ENCODE measurements at regions not wholly inside any gene's neighbourhood (a gene's known extent, or its start where the extent isn't known, plus 50 kb on each side); places are given as distances from the start of the nearest gene placed in this dataset.

DNA sequence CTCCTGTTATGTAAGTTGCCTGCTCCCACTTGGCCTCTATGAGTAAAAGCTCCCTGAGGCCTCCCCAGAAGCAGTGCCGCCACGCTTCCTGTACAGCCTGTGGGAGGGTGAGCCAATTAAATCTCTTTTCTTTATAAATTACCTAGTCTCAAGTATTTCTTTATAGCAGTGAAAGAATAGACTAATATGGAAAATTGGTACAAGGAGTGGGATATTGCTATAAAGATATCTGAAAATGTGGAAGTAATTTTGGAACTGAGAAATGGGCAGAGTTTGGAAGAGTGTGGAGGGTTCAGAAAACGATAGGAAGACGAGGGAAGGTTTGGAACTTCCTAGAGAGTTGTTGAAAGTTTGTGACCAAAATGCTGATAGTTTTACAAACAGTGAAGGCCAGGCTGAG lies 572.3 kb downstream of the MATN1 start:
- no peaks in the 10 kb centered on the region for H3K4me1 Mint-ChIP-seq (ENCODE audit: low read depth)
- H3K36me3 Mint-ChIP-seq (ENCODE audit: insufficient read depth), result no peaks in the 10 kb centered on the region
- peaks cover 5% of the 10 kb centered on the region for H3K27me3 Mint-ChIP-seq (ENCODE audit: low read depth)
- ATAC-seq (no peak), DNase-seq (no peak)
- peaks cover 6% of the 10 kb centered on the region for H3K9me3 Mint-ChIP-seq
- no peak overlapping the region for H3K4me3 Mint-ChIP-seq

DNA sequence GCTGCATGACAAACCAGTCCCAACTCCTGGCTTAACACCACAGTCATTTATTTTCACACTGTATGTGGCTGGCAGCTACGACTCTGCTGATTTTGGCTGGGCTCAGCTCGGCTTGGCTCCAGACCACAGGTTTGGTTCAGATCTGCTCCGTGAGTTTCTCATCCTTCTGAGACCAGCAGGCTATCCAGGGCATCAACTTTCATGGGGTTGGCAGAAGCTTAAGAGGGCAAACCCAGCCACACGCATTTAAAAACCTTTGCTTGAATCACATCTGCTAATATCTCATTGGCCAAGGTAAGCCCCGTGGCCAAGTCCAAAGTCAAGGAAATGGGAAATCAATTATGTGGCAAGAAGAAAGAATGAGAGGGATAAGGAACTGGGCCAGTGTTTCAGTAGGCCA lies 574.2 kb downstream of the MATN1 start:
- H3K4me1 Mint-ChIP-seq (ENCODE audit: low read depth), result no peaks in the 10 kb centered on the region

DNA sequence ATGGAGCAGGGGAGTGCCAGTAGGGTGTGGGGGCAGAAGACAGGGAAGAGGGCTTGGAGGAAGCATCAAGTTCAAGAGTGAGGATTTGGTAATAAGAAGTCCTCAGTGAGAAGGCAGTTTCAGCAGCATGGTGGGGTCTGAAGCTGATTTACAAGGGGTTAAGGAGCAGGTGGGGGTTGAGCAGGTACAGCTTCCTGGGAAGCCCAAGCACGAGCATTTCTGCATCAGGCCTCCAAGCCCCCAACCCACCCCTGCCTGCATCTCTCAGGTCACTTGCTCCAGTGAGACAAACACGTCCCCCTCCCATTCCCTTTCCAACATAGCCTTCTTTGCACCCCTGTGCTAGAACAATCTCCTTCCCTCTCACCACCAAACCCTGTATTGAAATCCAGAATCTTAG lies 574.7 kb downstream of the MATN1 start:
- no peak for DNase-seq
- ATAC-seq, result no peak
- H3K27me3 Mint-ChIP-seq (ENCODE audit: low read depth), result peaks cover 20% of the 10 kb centered on the region
- H3K4me3 Mint-ChIP-seq, result no peak overlapping the region
- no peaks in the 10 kb centered on the region for H3K4me1 Mint-ChIP-seq (ENCODE audit: low read depth)
- peaks cover 3% of the 10 kb centered on the region for H3K9me3 Mint-ChIP-seq
- H3K36me3 Mint-ChIP-seq (ENCODE audit: insufficient read depth), result no peaks in the 10 kb centered on the region

More for the DNA sequence above, 574.2 kb downstream of the MATN1 start:
- Mint-ChIP-seq H3K9me3 (peaks cover 3% of the 10 kb centered on the region), H3K4me3 (no peak overlapping the region), H3K36me3 (ENCODE audit: insufficient read depth) (no peaks in the 10 kb centered on the region), H3K27me3 (ENCODE audit: low read depth) (peaks cover 16% of the 10 kb centered on the region)
- no peak for ATAC-seq
- DNase-seq, result no peak

DNA sequence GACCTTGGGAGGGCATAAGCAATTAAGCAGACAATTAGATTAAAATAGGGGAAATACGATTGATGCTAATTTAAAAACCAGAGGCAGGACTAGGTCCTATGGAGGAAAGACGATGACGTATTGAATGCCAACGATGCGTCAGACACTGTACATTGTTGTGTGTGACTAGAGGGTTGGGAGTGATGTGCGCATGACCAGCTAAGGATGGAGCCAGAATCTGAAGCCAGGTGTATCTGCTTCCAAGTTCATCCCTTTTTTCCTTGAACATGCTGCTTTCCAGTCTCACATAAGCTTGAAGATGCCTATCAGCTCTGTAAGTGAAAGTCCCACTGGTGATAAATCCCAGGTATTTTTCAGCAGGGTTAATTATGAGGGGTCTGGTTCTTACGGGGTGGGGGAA lies 576.2 kb downstream of the MATN1 start:
- Mint-ChIP-seq H3K4me1 (ENCODE audit: low read depth) (no peaks in the 10 kb centered on the region), H3K27me3 (ENCODE audit: low read depth) (peaks cover 21% of the 10 kb centered on the region), H3K36me3 (ENCODE audit: insufficient read depth) (no peaks in the 10 kb centered on the region), H3K4me3 (no peak overlapping the region), H3K9me3 (no peaks in the 10 kb centered on the region)
- no peak for DNase-seq
- no peak for ATAC-seq

DNA sequence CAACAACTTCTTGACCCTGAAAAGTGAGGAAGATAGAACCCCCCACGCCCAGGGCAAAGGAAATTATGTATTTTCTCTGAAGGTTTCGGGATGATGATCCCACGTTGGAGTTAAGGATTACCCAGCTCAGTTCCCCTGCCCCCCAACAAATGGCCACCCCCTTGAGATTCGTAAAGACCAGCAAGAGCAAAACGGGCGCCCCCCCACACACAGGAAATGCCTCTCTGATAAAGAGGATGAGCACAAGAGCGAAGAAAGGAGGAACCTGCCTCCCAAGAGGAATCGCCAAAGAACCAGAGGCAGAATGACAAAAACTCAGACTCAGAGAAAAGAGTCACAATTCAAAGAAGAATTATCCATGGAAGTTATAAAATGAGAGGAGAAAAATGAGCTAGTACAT lies 576.9 kb downstream of the MATN1 start:
- no peak for ATAC-seq
- peaks cover 24% of the 10 kb centered on the region for H3K27me3 Mint-ChIP-seq (ENCODE audit: low read depth)
- H3K36me3 Mint-ChIP-seq (ENCODE audit: insufficient read depth), result no peaks in the 10 kb centered on the region
- H3K9me3 Mint-ChIP-seq, result no peaks in the 10 kb centered on the region
- DNase-seq, result no peak
- no peak overlapping the region for H3K4me3 Mint-ChIP-seq
- H3K4me1 Mint-ChIP-seq (ENCODE audit: low read depth), result no peaks in the 10 kb centered on the region

DNA sequence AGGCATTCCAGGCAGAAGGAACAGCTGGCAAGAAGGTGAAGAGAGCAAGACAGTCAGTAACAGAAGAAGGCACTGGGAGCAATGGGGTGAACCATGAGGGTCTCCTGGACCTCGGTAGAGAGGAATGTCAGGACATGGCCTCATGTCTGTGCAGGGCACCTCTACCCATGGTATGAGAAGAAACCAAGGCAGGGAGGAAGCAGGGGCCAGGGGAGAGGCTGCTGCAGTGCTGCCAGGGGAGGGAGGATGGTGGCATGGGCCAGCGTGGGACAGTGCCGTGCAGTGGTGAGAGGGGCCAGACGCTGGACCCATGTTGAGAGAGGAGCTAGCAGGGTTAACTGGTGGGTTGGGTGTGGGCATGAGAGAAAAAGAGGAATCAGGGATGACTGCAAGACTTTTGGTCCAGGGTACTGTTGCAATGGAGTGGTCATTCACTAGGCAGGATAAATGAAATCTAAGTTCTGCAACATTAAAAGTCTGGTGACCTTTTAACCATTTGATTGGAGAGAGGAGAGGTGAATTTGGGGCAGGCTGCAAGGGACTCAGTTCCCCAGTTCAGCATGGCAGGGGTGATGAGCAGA lies 577.6 kb downstream of the MATN1 start:
- H3K36me3 Mint-ChIP-seq (ENCODE audit: insufficient read depth), result no peaks in the 10 kb centered on the region

DNA sequence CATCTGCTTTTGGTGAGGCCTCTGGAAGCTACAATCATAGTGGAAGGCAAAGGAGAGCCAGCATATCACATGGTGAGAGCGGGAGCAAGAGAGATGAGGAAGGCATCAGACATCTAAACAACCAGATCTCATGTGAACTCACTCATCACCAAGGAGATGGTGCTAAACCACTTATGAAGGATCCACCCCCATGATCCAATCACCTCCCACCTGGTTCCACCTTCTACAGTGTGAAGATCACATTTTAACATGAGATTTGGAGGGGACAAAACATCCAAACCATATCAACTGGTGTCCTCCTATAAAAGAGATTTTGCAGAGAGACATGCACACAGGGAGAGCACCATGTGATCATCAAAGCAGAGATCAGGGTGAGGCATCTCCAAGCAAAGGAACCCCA lies 578.6 kb downstream of the MATN1 start:
- Mint-ChIP-seq H3K27me3 (ENCODE audit: low read depth) (peaks cover 24% of the 10 kb centered on the region), H3K36me3 (ENCODE audit: insufficient read depth) (no peaks in the 10 kb centered on the region), H3K9me3 (no peaks in the 10 kb centered on the region), H3K4me1 (ENCODE audit: low read depth) (no peaks in the 10 kb centered on the region), H3K4me3 (no peak overlapping the region)
- DNase-seq (no peak), ATAC-seq (no peak)

More for the DNA sequence above, 577.6 kb downstream of the MATN1 start:
- H3K4me3 Mint-ChIP-seq, result no peak overlapping the region
- ATAC-seq, result no peak
- H3K9me3 Mint-ChIP-seq, result no peaks in the 10 kb centered on the region
- H3K27me3 Mint-ChIP-seq (ENCODE audit: low read depth), result peaks cover 24% of the 10 kb centered on the region
- no peak for DNase-seq
- no peaks in the 10 kb centered on the region for H3K4me1 Mint-ChIP-seq (ENCODE audit: low read depth)

DNA sequence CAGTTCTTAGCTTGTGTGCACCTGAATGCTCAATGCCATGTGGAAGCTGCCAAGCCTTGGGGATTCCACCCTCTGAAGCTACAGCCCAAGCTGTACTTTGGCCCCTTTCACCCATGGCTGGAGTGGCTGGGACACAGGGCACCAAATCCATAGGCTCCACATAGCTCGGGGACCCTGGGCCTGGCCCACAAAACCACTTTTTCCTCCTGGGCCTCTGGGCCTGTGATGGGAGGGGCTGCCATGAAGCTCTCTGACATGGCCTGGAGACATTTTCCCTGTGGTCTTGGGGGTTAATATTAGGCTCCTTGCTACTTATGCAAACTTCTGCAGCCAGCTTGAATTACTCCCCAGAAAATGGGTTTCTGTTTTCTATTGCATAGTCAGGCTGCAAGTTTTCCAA lies 579.9 kb downstream of the MATN1 start:
- no peak for DNase-seq

DNA sequence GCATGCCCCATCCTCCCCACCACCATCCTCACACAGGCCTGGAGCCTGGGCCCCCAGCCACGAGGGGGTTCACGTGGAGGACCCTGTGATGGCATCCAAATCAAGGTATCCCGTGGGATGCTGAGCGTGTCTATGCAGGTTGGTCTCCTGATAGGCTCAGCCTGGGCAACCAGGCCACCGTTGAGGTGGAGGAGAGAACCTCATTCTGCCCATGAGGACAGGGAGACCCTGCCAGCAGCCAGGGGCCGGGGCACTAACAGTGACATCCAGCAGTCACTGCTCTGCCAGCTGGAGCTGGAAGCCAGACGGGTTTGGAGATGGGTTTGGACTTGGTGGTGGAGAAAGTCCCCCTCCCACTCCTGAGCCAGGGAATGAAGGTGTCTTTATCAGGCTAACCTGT lies 582.8 kb downstream of the MATN1 start:
- Mint-ChIP-seq H3K27me3 (ENCODE audit: low read depth) (peaks cover 19% of the 10 kb centered on the region), H3K4me1 (ENCODE audit: low read depth) (no peaks in the 10 kb centered on the region), H3K9me3 (no peaks in the 10 kb centered on the region), H3K4me3 (no peak overlapping the region), H3K36me3 (ENCODE audit: insufficient read depth) (no peaks in the 10 kb centered on the region)
- no peak for DNase-seq
- no peak for ATAC-seq

More for the DNA sequence above, 579.9 kb downstream of the MATN1 start:
- no peak for ATAC-seq
- Mint-ChIP-seq H3K9me3 (no peaks in the 10 kb centered on the region), H3K4me1 (ENCODE audit: low read depth) (no peaks in the 10 kb centered on the region), H3K27me3 (ENCODE audit: low read depth) (peaks cover 26% of the 10 kb centered on the region), H3K36me3 (ENCODE audit: insufficient read depth) (no peaks in the 10 kb centered on the region), H3K4me3 (no peak overlapping the region)

DNA sequence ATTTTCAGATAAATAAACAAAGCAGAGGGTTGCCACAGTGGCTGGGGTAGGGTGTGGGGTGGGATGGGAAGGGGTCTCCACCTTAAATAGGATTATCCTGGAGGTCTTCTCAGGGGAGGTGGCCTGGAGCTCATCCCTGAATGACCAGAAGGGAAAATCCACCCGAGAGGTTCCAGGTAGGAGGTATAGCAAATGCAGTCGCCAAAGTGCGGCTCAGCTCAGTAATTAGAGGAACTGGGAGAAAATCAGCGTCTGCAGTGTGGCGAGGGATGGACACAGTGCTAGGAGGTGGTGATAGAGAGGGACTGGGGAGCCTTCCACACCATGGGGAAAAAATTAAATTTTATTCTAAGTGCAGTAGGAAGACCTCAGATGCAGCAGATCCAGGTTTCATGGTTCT lies 584.5 kb downstream of the MATN1 start:
- no peaks in the 10 kb centered on the region for H3K4me1 Mint-ChIP-seq (ENCODE audit: low read depth)
- H3K4me3 Mint-ChIP-seq, result no peak overlapping the region
- no peak for DNase-seq
- peaks cover 8% of the 10 kb centered on the region for H3K27me3 Mint-ChIP-seq (ENCODE audit: low read depth)
- no peaks in the 10 kb centered on the region for H3K36me3 Mint-ChIP-seq (ENCODE audit: insufficient read depth)
- no peaks in the 10 kb centered on the region for H3K9me3 Mint-ChIP-seq
- ATAC-seq, result no peak

DNA sequence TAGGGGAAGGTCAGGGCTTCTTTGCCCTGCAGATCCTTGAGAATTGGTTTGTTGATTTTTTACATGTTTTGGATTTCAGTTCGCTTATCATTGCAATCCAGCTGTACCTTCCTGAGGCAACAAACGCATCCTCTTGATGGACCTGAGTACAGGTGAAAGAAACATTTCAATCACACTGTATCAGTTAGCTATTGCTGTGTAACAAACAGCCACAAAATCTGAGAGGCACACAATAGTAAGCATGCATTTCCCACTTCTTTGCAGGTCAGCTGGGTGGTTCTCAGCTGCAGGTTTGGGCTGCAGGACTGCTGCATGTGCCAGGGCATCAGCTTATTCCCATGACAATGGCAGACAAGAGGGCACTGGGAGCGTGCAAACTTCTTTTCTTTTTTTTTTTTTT lies 586.4 kb downstream of the MATN1 start:
- ATAC-seq (no peak), DNase-seq (no peak)
- Mint-ChIP-seq H3K9me3 (no peaks in the 10 kb centered on the region), H3K27me3 (ENCODE audit: low read depth) (peaks cover 5% of the 10 kb centered on the region), H3K4me1 (ENCODE audit: low read depth) (no peaks in the 10 kb centered on the region), H3K36me3 (ENCODE audit: insufficient read depth) (no peaks in the 10 kb centered on the region), H3K4me3 (no peak overlapping the region)

DNA sequence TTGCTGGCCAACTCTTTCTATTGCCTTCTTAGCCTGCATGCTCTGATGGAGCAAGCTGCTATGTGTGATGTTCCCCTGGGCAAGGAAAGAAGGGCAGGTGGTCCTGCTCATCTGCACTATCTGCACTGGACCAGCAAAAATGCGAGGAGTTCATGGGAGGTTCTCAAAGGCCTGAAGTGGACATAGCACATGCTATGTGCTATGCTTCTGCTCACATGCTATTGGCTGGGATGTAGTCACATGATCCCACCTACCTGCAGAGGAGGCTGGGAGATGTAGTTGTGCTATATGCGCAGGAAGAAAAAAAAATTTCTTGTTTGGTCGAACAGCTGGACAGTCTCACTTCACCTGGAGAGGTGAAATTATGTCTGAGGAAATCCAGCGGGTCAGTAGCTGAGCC lies 587.7 kb downstream of the MATN1 start:
- H3K9me3 Mint-ChIP-seq, result no peaks in the 10 kb centered on the region
- no peak for DNase-seq
- ATAC-seq, result no peak
- H3K4me3 Mint-ChIP-seq, result no peak overlapping the region
- no peaks in the 10 kb centered on the region for H3K4me1 Mint-ChIP-seq (ENCODE audit: low read depth)
- peaks cover 4% of the 10 kb centered on the region for H3K27me3 Mint-ChIP-seq (ENCODE audit: low read depth)
- H3K36me3 Mint-ChIP-seq (ENCODE audit: insufficient read depth), result no peaks in the 10 kb centered on the region

DNA sequence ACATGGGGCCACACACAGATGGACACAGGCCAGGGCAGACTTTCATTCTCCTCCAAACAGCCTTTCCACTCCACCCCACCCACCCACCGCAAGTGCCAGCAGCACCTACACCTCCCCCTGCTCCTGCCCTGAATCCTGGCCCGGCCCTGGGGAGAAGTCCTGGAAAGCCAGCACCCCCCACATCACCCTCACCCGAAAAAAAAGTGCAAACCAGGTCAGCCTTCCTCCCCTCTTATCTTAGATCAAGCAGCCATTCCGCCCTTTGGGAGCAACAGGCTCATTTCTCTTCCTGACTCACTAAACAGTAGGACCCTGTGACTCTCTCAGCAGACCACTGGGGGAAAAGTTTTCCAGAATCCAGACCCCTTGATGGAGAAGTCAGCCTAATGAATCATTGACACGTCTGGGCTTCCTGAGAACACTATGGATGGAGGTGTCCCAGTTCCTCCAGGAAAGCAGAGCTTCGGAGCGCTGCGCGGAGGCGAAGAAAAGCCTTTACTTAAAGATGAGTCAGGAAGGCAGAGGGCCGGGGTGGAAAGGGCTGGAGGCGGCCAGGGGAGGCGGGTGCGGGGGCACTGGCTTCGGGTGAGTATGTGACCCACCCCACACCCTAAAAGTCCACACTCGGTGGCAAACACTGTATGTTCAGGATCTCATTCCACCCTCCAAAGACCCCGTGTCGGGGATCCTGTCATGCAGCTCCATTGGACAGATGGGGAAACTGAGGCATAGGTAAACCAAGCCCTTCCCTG lies 588.7 kb downstream of the MATN1 start:
- no peak for ATAC-seq
- no peak overlapping the region for H3K4me3 Mint-ChIP-seq
- H3K4me1 Mint-ChIP-seq (ENCODE audit: low read depth), result no peaks in the 10 kb centered on the region
- H3K27me3 Mint-ChIP-seq (ENCODE audit: low read depth), result peaks cover 4% of the 10 kb centered on the region
- H3K9me3 Mint-ChIP-seq, result no peaks in the 10 kb centered on the region
- DNase-seq, result no peak
- no peaks in the 10 kb centered on the region for H3K36me3 Mint-ChIP-seq (ENCODE audit: insufficient read depth)

DNA sequence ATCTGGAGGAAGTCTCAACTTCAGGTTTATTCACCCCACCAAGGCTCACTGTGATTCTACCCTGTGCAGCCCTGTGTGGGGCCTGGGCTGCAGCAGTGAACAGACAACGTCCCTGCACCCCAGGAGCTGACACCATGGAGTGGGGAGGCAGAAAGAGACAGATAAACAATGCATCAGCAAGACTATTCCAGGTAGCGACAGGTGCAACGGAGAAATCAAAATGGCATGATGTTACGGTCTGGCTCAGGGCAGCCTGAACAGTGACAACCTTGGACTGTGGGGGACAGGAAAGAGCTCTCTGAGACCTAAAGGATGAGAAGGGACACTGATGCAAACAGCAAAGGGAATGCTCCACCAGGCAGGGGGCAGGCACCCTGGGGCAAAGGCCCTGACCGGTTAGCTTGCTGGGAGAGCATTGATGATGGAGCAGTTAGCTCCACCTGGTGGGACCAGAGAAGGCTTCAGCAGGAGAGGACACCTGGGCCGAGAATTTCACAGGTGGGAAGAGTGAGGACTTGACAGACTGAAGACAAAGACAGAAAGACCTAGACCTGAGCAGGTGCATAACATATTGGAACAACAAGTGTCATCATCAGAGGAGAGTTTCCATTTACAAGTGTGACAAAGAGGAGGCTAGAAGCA lies 589.9 kb downstream of the MATN1 start:
- Mint-ChIP-seq H3K36me3 (ENCODE audit: insufficient read depth) (no peaks in the 10 kb centered on the region), H3K9me3 (no peaks in the 10 kb centered on the region), H3K4me1 (ENCODE audit: low read depth) (no peaks in the 10 kb centered on the region), H3K4me3 (no peak overlapping the region), H3K27me3 (ENCODE audit: low read depth) (peaks cover 2% of the 10 kb centered on the region)
- no peak for ATAC-seq
- DNase-seq, result no peak

All from activated T-cell treated with anti-CD3 and anti-CD28 coated beads, Interleukin-2, amount 50 U/mL, for 4 hours (primary cell).